CD14-positive monocyte (primary cell): ENCODE measurements at regions not wholly inside any gene's neighbourhood (a gene's known extent, or its start where the extent isn't known, plus 50 kb on each side); places are given as distances from the start of the nearest gene placed in this dataset.
A peak's percentile ranks its signal among the peaks of the same experiment; 100 is the strongest.

Experiments
- DNase-seq, 3 donors: peaks; one replicate each; pipeline ENCODE4 v3.0.0-alpha.2; 2011 to 2022
- H2AFZ ChIP-seq: 2 replicates; pipeline ENCODE4 v1.6.0; 2012; ENCODE audit warnings: mild to moderate bottlenecking, low read depth, low read length, inconsistent platforms; ENCODE audit not compliant: insufficient read depth, poor library complexity, severe bottlenecking
- H3K27ac ChIP-seq, 2 donors: 1 replicate in 1 of 2; 2 replicates in 1 of 2; pipeline ENCODE4 v1.5.1; 2012 to 2013; ENCODE audit warnings: low read length in 2 of 2, control low read depth in 1 of 2, inconsistent platforms in 1 of 2, low read depth in 1 of 2, mild to moderate bottlenecking in 1 of 2
- H3K27me3 ChIP-seq, 2 donors: one replicate each; pipeline versions ENCODE4 v1.6.0 to v1.6.1; 2011 to 2013; ENCODE audit warnings: low read length in 2 of 2; ENCODE audit not compliant: control insufficient read depth in 2 of 2, insufficient read depth in 2 of 2
- H3K36me3 ChIP-seq, 2 donors: replicated peaks in 1 of 2; 1 replicate in 1 of 2; 2 replicates in 1 of 2; pipeline versions ENCODE4 v1.5.1 to v1.6.1; 2012 to 2013; ENCODE audit warnings: low read length in 2 of 2, control low read depth in 1 of 2, inconsistent platforms in 1 of 2, mild to moderate bottlenecking in 1 of 2; ENCODE audit not compliant: insufficient read depth in 2 of 2, control insufficient read depth in 1 of 2
- H3K4me1 ChIP-seq, 2 donors: 1 replicate in 1 of 2; 2 replicates in 1 of 2; pipeline versions ENCODE4 v1.5.1 to v1.6.1; 2012 to 2013; ENCODE audit warnings: low read length in 2 of 2, control low read depth in 1 of 2, inconsistent platforms in 1 of 2, mild to moderate bottlenecking in 1 of 2, moderate library complexity in 1 of 2; ENCODE audit not compliant: insufficient read depth in 2 of 2, control insufficient read depth in 1 of 2
- H3K4me2 ChIP-seq: replicated peaks from 2 replicates; pipeline ENCODE3; 2012; ENCODE audit warnings: low read length, moderate library complexity, mild to moderate bottlenecking; ENCODE audit not compliant: poor library complexity, severe bottlenecking; ENCODE audit errors: extremely low read depth
- H3K4me3 ChIP-seq, 3 experiments: fragments of 200-600 bp in 1 of 3; sonication (generic) in 1 of 3; replicated peaks in 1 of 3; 1 replicate in 2 of 3; 2 replicates in 1 of 3; pipeline ENCODE4 v1.5.1; 2011 to 2013; ENCODE audit warnings: low read length in 3 of 3, mild to moderate bottlenecking in 3 of 3, control low read depth in 2 of 3, low read depth in 2 of 3, inconsistent platforms in 1 of 3, moderate library complexity in 1 of 3
- H3K79me2 ChIP-seq: 2 replicates; pipeline ENCODE4 v1.6.0; 2012; ENCODE audit warnings: mild to moderate bottlenecking, control low read depth, inconsistent platforms, low read length, moderate library complexity; ENCODE audit not compliant: insufficient read depth
- H3K9ac ChIP-seq: 2 replicates; pipeline ENCODE4 v1.6.0; 2017; ENCODE audit warnings: low read length, mild to moderate bottlenecking; ENCODE audit not compliant: insufficient read depth, poor library complexity, severe bottlenecking
- H3K9me3 ChIP-seq, 2 donors: replicated peaks in 1 of 2; 1 replicate in 1 of 2; 2 replicates in 1 of 2; pipeline versions ENCODE4 v1.5.1 to v1.6.1; 2012 to 2013; ENCODE audit warnings: low read length in 2 of 2, control low read depth in 1 of 2; ENCODE audit not compliant: control insufficient read depth in 1 of 2, insufficient read depth in 1 of 2
- H4K20me1 ChIP-seq: 2 replicates; pipeline ENCODE4 v1.6.0; 2012; ENCODE audit warnings: mild to moderate bottlenecking, low read length, control low read depth, moderate library complexity; ENCODE audit not compliant: insufficient read depth
- H3K27ac Mint-ChIP-seq, 7 donors: one replicate each; pipeline ENCODE4 v1.8.0; 2020; ENCODE audit warnings: mild to moderate bottlenecking in 7 of 7, mixed read lengths in 7 of 7, moderate library complexity in 6 of 7, inconsistent platforms in 2 of 7
- H3K27me3 Mint-ChIP-seq, 3 donors: one replicate each; pipeline ENCODE4 v1.8.0; 2021 to 2022; ENCODE audit warnings: low read depth in 3 of 3, mild to moderate bottlenecking in 3 of 3, mixed read lengths in 3 of 3, moderate library complexity in 3 of 3, inconsistent platforms in 1 of 3
- H3K36me3 Mint-ChIP-seq, 2 donors: one replicate each; pipeline ENCODE4 v1.8.0; 2020; ENCODE audit warnings: mixed read lengths in 2 of 2, inconsistent platforms in 1 of 2, mild to moderate bottlenecking in 1 of 2
- H3K4me1 Mint-ChIP-seq: one replicate; pipeline ENCODE4 v1.8.0; 2020; ENCODE audit warnings: mild to moderate bottlenecking, mixed read lengths
- H3K4me3 Mint-ChIP-seq, 2 donors: one replicate each; pipeline ENCODE4 v1.8.0; 2020; ENCODE audit warnings: mild to moderate bottlenecking in 2 of 2, mixed read lengths in 2 of 2, moderate library complexity in 1 of 2
- H3K9me3 Mint-ChIP-seq, 7 donors: one replicate each; pipeline ENCODE4 v1.8.0; 2020 to 2022; ENCODE audit warnings: mixed read lengths in 7 of 7, mild to moderate bottlenecking in 6 of 7, moderate library complexity in 6 of 7, inconsistent platforms in 2 of 7
- WGBS: methylation state at CpG from one replicate; pipeline ENCODE4 v1.1.5; 2013; ENCODE audit warnings: missing lambda C conversion rate; ENCODE audit not compliant: insufficient coverage; 5-methylcytosine and 5-hydroxymethylcytosine counted together
- intact Hi-C, 2 donors: fragments of 100-400 bp; cut with micrococcal nuclease; formaldehyde crosslinking; loops; one replicate each; pipeline versions ENCODE4 v1.15.0 to v1.15.1; 2023
- TF ChIP-seq, protein P1 (sequence below): fragments of 200-600 bp; IDR thresholded peaks from one replicate; pipeline ENCODE4 v1.8.0; 2022; ENCODE audit warnings: antibody characterized with exemption, mild to moderate bottlenecking

- Mint-ChIP-seq H3K36me3 (no peaks in the 10 kb centered on the region), H3K4me1 (peaks cover 13% of the 10 kb centered on the region), H3K9me3 (peaks cover 3 to 11% (median 10%) of the 10 kb centered on the region in 7 donors), H3K4me3 (no peak overlapping the region), H3K27me3 (peaks cover 5 to 7% (median 5%) of the 10 kb centered on the region in 3 donors), H3K27ac (peak overlapping the region in 1 of 7 donors; percentile 27)
- Histone ChIP-seq H3K27me3 (no peaks in the 10 kb centered on the region), H3K36me3 (no peaks in the 10 kb centered on the region), H3K4me3 (no peak overlapping the region), H3K79me2 (no peaks in the 10 kb centered on the region), H3K27ac (no peak overlapping the region), H3K4me2 (no peak overlapping the region), H4K20me1 (no peaks in the 10 kb centered on the region), H3K9me3 (peaks cover 0 to 7% of the 10 kb centered on the region in 2 donors), H3K4me1 (peaks cover 0 to 3% of the 10 kb centered on the region in 2 donors), H3K9ac (no peak overlapping the region), H2AFZ (no peak overlapping the region)
- no peak for DNase-seq
- WGBS = 100% methylated on average over 3 of the region's 5 CpGs
- intact Hi-C loops = no loop called here
- TF ChIP-seq, protein P1, sequence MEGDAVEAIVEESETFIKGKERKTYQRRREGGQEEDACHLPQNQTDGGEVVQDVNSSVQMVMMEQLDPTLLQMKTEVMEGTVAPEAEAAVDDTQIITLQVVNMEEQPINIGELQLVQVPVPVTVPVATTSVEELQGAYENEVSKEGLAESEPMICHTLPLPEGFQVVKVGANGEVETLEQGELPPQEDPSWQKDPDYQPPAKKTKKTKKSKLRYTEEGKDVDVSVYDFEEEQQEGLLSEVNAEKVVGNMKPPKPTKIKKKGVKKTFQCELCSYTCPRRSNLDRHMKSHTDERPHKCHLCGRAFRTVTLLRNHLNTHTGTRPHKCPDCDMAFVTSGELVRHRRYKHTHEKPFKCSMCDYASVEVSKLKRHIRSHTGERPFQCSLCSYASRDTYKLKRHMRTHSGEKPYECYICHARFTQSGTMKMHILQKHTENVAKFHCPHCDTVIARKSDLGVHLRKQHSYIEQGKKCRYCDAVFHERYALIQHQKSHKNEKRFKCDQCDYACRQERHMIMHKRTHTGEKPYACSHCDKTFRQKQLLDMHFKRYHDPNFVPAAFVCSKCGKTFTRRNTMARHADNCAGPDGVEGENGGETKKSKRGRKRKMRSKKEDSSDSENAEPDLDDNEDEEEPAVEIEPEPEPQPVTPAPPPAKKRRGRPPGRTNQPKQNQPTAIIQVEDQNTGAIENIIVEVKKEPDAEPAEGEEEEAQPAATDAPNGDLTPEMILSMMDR = no peak
Measured at GRCh38 chr6:156599978-156600590, 177.1 kb upstream of the ARID1B start.

DNA sequence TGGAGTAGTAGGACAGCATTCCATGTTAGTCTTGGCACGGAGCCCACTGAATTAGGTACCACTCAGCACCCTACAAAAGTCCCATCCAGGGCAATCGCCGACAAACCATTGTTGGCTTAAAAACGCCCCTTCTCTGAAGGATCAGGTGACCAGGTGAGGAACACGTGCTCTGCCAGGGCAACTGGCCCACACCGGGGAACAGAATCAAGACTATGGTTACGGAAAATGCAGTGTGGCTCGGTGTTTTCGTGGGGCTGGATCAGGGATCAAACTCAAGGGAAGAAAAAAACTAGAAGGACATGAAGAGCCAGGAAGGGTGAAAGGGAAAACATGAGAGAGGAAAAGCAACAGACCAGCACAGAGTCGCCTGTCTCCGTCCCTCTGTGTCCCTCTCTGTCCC lies 177.8 kb upstream of the ARID1B start:
- Histone ChIP-seq H3K4me3 (no peak overlapping the region), H3K9ac (peak overlapping the region; percentile 30), H3K4me1 (peaks cover 0 to 3% of the 10 kb centered on the region in 2 donors), H3K79me2 (no peaks in the 10 kb centered on the region), H3K27ac (no peak overlapping the region), H3K4me2 (no peak overlapping the region), H2AFZ (peak overlapping the region; percentile 2), H3K36me3 (no peaks in the 10 kb centered on the region), H3K9me3 (peaks cover 0 to 1% of the 10 kb centered on the region in 2 donors), H3K27me3 (no peaks in the 10 kb centered on the region), H4K20me1 (no peaks in the 10 kb centered on the region)
- DNase-seq = no peak
- Mint-ChIP-seq H3K27ac (no peak overlapping the region), H3K27me3 (peaks cover 5 to 7% (median 5%) of the 10 kb centered on the region in 3 donors), H3K36me3 (no peaks in the 10 kb centered on the region), H3K4me3 (no peak overlapping the region), H3K9me3 (peaks cover 0 to 10% (median 7%) of the 10 kb centered on the region in 7 donors), H3K4me1 (peaks cover 15% of the 10 kb centered on the region)
- 92% methylated on average over 11 of the region's 11 CpGs for WGBS
- intact Hi-C loops = no loop called here
- TF ChIP-seq, protein P1 = no peak
